D721Med (cell line): ENCODE measurements at regions not wholly inside any gene's neighbourhood (a gene's known extent, or its start where the extent isn't known, plus 50 kb on each side); places are given as distances from the start of the nearest gene placed in this dataset.

ENCODE experiments used
- DNase-seq: peaks from one replicate; pipeline ENCODE4 v3.0.0; 2011; ENCODE audit warnings: low spot score; ENCODE audit not compliant: insufficient read length
- FAIRE-seq: peaks from 2 replicates; lab custom pipeline; 2011; peaks lifted over from hg19 to GRCh38; lab: Jason Lieb, UNC
- CTCF ChIP-seq: IDR thresholded peaks from 2 replicates; pipeline ENCODE4 v1.5.1; 2012; ENCODE audit warnings: mild to moderate bottlenecking, control low read depth; ENCODE audit not compliant: insufficient read depth; ENCODE audit errors: missing control alignments

GRCh38 chr4:120299631-120300030, 233.0 kb upstream of the MAD2L1 start:
- no peak for TF ChIP-seq CTCF
- no peak for FAIRE-seq
- no peak for DNase-seq

DNA sequence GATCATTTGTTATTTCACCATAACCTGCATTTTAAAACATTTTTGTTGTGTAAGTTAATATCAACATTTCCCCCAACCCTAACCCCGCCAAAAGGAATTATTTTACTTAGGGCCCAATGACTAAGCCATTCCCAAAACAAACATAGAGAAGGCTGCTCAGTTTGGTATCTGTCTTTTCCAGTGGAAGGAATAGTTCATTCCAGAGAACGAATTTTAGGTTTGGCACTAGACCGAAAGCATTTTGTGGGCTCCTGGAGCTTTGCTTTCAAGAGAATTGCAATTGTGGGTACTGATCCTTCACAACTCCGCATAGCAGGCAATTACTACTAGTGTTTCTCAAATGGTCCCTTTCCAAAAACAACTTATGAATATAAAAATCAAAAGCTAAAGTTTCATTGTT, 226.7 kb upstream of the MAD2L1 start:
- DNase-seq (no peak), FAIRE-seq (no peak)
- no peak for TF ChIP-seq CTCF

DNA sequence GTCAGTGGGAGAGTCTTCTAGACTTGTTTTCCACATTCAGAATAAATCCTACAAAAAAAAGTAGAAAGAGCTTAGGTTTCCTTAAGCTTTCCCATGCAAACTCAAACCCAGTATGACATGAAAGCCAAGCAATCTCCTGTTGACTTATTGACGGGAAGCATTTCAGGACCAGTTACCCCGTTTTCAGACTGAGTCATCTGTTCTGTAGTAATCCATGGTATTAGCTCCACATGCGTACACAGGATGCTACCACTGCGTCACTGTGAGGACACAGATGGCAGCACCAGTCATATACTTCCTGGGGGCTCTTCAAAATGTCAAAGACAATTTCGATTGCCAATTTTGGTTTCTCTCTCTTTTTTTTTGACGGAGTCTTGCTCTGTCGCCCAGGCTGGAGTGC, 224.9 kb upstream of the MAD2L1 start:
- no peak for TF ChIP-seq CTCF
- FAIRE-seq: no peak
- no peak for DNase-seq

DNA sequence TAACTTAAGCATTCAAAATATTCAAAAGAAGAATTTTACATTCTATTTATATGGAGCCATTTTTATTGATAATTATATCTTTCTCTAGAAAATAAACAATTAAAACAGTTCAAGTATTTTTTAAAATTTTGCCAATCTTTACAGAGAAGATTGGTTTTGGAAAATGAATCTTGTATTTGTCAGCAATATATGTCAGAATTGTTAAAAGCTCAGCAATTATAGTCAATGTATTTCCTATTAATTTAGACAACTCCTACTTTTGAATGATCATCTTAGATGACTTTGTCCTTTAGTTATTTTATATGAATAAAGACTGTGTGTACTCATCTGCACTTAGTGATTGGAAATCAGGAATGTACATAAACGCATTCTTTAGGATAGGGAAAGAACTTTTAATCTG, 223.9 kb upstream of the MAD2L1 start:
- DNase-seq (no peak), FAIRE-seq (no peak)
- no peak for TF ChIP-seq CTCF

DNA sequence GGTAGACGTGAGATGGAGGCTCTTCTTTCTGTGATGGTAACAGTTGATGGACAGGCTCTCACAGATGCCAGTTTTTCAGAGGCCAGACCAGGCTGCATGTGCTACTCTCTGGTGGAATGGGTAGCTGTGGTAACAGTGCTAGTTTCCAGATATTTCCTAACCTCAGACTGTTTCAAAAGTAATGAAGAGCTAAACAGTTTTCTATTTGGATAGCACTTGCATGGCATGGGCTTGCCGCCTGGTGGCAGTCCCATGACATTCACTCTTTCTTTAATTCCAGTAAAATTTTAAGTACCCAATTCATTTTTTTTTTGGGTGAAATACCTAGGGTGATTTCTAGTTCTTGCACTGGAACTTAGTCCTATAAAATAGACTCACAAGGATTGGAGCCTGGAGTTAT, 220.2 kb upstream of the MAD2L1 start:
- no peak for FAIRE-seq
- no peak for DNase-seq
- no peak for TF ChIP-seq CTCF

- FAIRE-seq (no peak), DNase-seq (no peak)
- TF ChIP-seq CTCF: no peak
Observed at GRCh38 chr4:120281581-120281980, 214.9 kb upstream of the MAD2L1 start.

DNA sequence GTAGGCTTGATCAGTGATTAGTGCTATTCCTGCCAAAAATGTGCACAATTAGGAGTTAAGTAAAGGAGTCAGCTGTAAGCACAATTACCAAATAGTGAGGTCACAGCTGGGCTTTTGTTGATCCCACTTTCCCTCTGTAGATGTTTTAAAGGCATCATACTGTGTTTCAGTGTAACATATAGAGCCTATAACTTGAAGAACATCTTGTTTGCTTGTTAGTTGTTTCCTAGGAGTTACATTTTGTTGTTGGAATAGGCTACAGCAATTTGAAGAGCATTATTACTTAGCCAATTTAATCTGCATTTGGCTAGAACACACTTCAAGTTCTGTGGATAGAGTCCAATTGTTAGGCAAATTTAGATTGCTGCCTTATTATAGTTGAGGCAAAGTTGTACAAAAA, 210.7 kb upstream of the MAD2L1 start:
- no peak for TF ChIP-seq CTCF
- FAIRE-seq: no peak
- DNase-seq: no peak
